Parathyroid adenoma (tissue), 2 donors: ENCODE measurements at regions not wholly inside any gene's neighbourhood (a gene's known extent, or its start where the extent isn't known, plus 50 kb on each side); places are given as distances from the start of the nearest gene placed in this dataset.

Experiments used
- H2AFZ ChIP-seq: fragments of 300-600 bp; sonication (generic); one replicate; pipeline ENCODE4 v1.7.0; 2017; ENCODE audit warnings: antibody characterized with exemption, mild to moderate bottlenecking
- H3K27ac ChIP-seq: fragments of 300-600 bp; sonication (generic); one replicate; pipeline ENCODE4 v1.7.0; 2017
- H3K27me3 ChIP-seq: fragments of 300-600 bp; sonication (generic); one replicate; pipeline ENCODE4 v1.7.0; 2017; ENCODE audit warnings: low read length; ENCODE audit not compliant: control insufficient read depth, insufficient read depth
- H3K36me3 ChIP-seq: fragments of 300-600 bp; sonication (generic); one replicate; pipeline ENCODE4 v1.7.0; 2017; ENCODE audit warnings: low read length; ENCODE audit not compliant: control insufficient read depth, insufficient read depth
- H3K4me1 ChIP-seq: fragments of 300-600 bp; sonication (generic); one replicate; pipeline ENCODE4 v1.7.0; 2017; ENCODE audit warnings: control low read depth
- H3K4me2 ChIP-seq: fragments of 300-600 bp; sonication (generic); one replicate; pipeline ENCODE4 v1.7.0; 2017; ENCODE audit warnings: low read length
- H3K4me3 ChIP-seq: fragments of 300-600 bp; sonication (generic); one replicate; pipeline ENCODE4 v1.7.0; 2017; ENCODE audit warnings: low read depth, low read length
- H3K79me2 ChIP-seq: fragments of 300-600 bp; sonication (generic); one replicate; pipeline ENCODE4 v1.7.0; 2017; ENCODE audit warnings: control low read depth
- H3K9ac ChIP-seq: fragments of 300-600 bp; sonication (generic); one replicate; pipeline ENCODE4 v1.7.0; 2017; ENCODE audit warnings: mild to moderate bottlenecking
- H3K9me3 ChIP-seq: fragments of 300-600 bp; sonication (generic); one replicate; pipeline ENCODE4 v1.7.0; 2017; ENCODE audit warnings: low read length; ENCODE audit not compliant: control insufficient read depth
- TF ChIP-seq, protein P1 (sequence below): fragments of 300-600 bp; sonication (generic); IDR thresholded peaks from one replicate; pipeline ENCODE4 v1.7.0; 2017; ENCODE audit warnings: antibody characterized with exemption, mild to moderate bottlenecking
- donor health status: primary hyperparathyroidism.

DNA sequence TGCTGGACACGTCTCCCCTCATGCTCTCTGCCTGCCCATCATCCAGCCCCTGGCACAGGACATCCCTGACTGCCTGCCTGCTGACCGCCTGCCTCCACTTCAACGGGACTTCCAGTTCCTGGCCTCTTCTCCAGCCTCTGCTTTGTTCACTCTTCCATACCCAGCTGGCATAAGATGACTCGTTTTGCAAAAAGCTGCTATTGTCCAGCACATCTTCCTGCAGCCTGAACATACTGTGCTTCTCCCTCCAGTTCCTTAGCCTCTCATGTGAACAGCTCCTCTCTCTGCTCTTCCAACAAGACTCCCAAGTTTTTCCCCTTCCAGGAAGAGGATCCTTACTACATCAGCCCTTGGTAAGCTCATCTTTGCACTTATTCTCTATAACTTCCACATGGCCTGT, 62.4 kb upstream of the SKOR2 start:
- H3K79me2 ChIP-seq: no peaks in the 10 kb centered on the region
- no peak overlapping the region for H3K9ac ChIP-seq
- H3K4me2 ChIP-seq: no peak overlapping the region
- H3K27me3 ChIP-seq: no peaks in the 10 kb centered on the region
- no peaks in the 10 kb centered on the region for H3K9me3 ChIP-seq
- H3K4me3 ChIP-seq: no peak overlapping the region
- no peaks in the 10 kb centered on the region for H3K4me1 ChIP-seq
- H3K36me3 ChIP-seq: no peaks in the 10 kb centered on the region
- TF ChIP-seq, protein P1, sequence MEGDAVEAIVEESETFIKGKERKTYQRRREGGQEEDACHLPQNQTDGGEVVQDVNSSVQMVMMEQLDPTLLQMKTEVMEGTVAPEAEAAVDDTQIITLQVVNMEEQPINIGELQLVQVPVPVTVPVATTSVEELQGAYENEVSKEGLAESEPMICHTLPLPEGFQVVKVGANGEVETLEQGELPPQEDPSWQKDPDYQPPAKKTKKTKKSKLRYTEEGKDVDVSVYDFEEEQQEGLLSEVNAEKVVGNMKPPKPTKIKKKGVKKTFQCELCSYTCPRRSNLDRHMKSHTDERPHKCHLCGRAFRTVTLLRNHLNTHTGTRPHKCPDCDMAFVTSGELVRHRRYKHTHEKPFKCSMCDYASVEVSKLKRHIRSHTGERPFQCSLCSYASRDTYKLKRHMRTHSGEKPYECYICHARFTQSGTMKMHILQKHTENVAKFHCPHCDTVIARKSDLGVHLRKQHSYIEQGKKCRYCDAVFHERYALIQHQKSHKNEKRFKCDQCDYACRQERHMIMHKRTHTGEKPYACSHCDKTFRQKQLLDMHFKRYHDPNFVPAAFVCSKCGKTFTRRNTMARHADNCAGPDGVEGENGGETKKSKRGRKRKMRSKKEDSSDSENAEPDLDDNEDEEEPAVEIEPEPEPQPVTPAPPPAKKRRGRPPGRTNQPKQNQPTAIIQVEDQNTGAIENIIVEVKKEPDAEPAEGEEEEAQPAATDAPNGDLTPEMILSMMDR: no peak
- H2AFZ ChIP-seq: no peak overlapping the region
- no peak overlapping the region for H3K27ac ChIP-seq

DNA sequence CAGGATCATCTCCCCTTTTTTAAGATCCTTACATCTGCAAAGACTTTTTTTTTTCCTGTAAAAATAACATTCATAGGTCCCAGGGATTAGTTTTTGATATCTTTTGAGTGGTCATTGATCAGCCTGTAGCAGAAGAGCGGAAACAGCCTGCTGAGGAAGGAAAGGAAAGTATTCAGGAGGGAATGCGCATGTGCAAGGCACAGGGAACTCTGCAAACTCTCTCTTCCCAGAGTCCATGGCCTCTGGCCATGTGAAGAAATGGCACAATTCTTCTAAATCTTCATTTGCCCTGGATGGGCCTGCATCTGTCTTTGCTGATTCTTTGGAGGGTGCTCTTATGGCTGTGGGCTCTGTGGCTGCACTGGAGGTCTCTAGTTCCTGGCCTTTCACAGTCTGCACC, 60.1 kb upstream of the SKOR2 start:
- Histone ChIP-seq H3K36me3 (no peaks in the 10 kb centered on the region), H3K79me2 (no peaks in the 10 kb centered on the region), H3K4me3 (no peak overlapping the region), H3K27ac (no peak overlapping the region), H3K4me1 (no peaks in the 10 kb centered on the region), H3K27me3 (no peaks in the 10 kb centered on the region), H2AFZ (no peak overlapping the region), H3K4me2 (no peak overlapping the region), H3K9me3 (no peaks in the 10 kb centered on the region), H3K9ac (no peak overlapping the region)
- TF ChIP-seq, protein P1: no peak
